Right renal cortex interstitium (tissue), 3 donors: ENCODE measurements at regions not wholly inside any gene's neighbourhood (a gene's known extent, or its start where the extent isn't known, plus 50 kb on each side); places are given as distances from the start of the nearest gene placed in this dataset.

ENCODE experiments used
- DNase-seq, 3 donors: peaks; one replicate each; pipeline ENCODE4 v3.0.0-alpha.2; 2013; ENCODE audit warnings: low read depth in 3 of 3, low spot score in 2 of 3

DNA sequence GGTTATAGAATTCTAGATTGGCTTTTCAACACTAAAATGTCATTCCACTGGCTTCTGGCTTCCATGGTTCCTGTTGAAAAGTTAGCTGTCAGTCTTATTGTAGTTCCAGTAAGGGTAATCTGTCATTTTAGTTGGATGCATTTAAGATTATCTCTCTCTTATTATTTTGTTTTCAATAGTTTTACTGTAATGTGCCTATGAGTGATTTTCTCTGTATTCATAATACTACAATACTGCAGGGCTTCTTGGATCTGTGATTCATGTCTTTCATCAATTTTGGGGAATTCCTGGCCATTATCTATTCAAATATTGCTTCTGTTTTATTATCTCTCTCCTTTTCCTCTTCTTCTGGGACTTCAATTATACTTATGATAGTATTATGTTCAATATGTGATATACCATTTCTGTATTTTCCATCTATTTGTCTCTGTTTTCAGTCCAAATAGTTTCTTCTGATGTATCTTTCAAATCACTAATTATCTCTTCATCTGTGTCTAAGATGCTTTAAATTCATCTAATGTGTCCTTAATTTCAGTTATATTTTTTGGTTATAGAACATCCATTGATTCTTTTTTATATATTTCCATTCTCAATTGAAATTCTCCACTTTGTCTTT is 101.5 kb downstream of the KCTD15 start:
- no peak for DNase-seq

DNA sequence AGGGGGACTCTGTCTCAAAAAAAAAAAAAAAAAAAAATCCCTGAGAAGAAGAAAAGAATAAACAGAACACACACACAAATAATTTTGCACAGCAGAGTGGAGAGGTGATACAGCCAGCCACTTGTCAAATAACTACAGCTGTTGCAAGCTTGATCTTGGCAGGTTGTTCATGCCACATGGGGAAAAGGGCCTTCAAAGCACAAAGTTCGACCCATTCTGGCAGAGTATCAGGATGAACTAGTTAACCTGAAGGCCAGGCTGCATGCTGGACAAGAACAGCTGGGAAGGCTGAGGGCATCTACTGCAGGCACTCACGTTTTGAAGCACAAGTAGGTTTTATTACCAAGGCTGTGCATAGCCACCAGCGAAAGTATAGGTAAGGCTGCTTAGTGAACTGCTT is 104.1 kb downstream of the KCTD15 start:
- no peak for DNase-seq

DNA sequence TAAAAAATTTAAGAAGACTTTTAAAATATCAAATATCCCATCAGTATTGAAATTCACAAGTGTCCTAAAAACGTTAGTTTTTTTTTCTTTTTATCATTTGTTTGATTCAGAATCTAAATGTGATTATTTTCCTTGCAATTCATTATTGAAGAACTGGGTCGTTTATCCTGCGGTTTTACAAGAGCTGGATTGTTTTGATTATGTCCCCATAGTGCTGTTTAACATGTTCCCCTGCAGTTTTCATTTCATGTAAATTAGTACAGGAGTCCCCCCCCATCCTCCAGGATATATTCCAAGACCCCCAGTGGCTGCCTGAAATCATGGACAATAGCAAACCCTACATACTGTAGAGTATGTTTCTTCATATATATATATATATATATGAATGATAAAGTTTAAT is 105.7 kb downstream of the KCTD15 start:
- no peak for DNase-seq

DNA sequence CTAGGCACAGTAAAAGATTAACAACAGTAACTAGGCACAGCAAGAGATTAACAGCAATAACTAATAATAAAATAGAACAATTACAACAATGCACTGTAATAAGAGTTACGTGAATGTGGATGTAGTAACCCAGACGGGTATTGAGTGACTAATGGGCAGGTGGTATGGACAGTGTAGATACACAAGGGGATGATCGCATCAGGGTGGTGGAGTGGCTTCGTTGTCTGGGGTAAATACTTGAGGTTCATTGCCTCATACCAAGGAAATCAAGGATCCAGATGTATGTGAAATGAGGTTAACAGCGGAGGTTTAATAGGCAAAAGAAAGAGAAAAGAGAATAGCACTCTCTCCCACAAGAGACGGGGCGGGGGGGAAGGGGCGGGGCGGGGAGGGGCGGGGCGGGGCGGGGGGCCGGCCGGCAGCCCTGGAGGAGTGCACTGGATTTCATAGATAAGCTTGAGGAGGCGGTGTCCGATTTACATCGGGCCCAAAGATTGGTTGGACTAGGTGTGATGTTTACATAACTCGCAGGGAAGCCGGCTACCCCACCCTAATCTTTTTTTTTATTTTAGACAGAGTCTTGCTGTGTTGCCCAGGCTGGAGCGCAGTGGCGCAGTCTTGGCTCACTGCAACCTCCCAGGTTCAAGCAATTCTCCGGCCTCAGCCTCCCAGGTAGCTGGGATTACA is 106.3 kb downstream of the KCTD15 start:
- no peak for DNase-seq

DNA sequence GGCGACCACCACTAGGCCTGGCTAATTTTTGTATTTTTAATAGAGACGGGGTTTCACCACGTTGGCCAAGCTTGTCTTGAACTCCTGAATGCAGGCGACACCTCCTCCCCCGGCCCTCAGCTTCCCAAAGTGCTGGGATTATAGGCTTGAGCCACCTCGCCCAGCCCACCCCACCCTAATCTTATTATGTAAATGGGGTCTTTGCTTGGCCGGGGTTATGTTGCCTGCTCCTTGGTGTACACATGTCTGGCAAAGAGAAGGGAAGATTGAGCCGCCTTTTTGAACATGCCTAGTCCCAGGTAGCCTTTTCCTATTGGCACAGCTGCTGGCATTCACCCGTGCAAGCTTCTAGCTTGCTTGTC is 106.8 kb downstream of the KCTD15 start:
- no peak for DNase-seq

DNA sequence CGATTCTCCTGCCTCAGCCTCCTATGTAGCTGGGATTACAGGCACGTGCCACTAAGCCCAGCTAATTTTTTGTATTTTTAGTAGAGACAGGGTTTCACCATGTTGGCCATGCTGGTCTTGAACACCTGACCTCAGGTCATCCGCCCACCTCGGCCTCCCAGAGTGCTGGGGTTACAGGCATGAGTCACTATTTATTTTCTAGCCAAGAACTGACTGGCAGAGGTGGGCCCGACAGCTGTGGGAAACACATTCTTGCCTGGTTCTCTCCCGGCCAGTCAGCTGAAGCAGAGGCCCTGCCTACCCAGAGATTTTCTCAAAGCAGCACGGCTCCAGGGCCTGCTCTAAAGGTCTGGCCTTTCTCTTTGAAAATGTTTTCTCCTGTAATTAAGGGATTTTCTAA is 108.0 kb downstream of the KCTD15 start:
- DNase-seq: no peak

DNA sequence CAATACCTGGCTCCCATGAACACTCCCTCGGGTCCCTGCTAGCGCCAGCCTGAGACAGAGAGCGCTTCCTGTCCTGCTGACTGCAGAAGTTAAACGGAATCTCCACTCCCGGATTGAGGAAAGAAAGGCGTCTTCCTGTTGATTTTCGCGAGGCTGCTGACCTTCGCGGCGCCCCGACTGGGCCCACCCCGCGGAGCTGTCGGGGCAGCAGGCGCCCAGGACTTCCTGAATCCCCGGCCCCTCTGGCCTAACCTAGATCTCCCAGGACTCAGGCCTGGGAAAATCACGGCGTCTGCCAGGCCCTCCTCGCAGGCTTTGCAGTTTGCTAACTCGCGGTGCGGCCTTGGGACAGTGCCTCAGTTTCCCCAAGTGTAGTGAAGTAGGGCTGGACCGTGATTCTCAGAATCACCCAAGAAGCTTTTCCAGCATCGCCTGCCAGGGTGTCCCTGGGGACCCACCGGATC is 108.8 kb downstream of the KCTD15 start:
- DNase-seq: no peak

DNA sequence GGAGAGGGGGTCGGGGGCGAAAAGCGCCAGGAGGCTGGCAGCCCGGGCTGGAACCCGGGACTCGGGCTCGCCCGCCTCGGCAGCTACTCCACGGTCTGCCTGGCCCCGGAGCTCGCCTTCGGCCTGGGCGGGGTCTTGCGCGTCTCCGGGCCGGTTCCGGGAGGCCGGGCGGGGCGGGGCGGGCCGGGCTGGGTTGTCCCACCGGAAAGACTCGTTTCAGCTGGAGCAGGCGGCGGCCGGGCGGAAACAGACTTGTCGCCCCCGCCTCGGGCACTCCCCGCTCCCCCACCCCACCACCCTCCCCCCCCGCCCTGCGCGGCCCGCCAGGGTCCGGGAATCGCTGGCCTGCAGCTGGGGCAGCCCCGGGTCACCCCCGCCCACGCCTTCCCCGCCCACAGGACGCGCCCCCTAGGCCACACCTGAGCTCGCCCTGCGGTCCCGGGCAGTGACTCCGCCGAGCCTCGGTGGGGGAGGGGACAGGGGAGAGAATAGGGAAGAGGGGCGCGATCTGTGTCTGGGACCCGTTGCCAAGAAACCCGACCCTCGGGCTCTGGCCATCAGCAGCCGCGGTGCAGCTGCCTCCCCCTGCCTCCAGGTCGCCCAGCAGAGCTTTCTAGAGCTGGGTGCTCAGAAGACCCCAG is 109.4 kb downstream of the KCTD15 start:
- no peak for DNase-seq

DNA sequence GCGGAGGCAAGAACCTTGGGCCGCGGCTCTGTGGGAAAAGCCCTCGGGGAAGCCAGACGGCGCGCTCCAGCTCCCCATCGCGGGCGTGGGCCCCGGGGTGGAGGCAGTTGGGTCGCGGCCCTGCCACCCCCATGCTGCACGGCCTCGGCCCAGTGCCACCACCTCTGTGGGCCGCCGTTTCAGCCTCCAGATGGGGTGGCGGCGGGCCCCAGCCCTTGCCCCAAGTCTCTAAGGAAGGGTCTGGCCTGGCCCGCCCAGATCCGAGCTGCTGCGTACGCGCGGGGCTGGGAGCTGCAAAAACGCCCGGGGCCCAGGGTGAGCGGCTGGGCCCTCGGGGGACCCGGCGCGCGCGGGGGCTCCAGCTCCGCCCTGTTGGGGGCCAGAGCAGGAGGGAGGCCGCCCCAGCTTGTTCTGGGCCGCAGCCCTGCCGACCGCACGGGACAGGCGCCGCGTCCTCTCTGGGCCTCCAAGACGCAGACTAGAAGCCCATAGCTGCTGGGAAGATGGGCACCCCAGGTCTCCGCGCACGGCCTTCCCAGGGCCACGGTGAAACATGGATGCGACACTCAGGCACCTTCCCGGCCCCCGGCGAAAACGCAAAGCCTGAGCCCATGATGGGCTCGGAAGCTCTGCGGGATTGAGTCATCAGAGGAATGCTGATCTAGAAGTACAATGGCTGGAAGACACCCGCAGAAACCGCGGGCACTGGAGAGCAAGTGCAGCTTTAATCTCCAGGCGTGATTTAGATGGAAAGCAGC is 110.1 kb downstream of the KCTD15 start:
- no peak for DNase-seq

DNA sequence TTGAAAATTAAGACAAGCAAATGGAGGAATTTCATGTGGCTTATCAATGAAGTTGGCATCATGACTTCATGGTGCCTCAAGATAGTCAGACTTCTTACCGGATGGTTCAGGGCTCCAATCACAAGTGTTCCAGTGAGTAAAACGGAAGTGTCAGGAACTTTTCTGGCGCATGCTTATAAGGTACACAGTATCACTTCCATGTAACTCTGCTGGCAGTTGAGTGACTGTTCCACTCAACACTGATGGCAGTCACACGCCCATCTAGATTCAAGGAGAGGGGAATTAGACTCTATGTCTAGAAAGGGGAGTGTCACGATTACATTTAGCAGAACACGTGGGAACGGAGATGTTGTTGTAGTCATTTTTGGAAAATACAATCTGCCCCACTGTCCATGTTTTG is 114.3 kb downstream of the KCTD15 start:
- DNase-seq: no peak

DNA sequence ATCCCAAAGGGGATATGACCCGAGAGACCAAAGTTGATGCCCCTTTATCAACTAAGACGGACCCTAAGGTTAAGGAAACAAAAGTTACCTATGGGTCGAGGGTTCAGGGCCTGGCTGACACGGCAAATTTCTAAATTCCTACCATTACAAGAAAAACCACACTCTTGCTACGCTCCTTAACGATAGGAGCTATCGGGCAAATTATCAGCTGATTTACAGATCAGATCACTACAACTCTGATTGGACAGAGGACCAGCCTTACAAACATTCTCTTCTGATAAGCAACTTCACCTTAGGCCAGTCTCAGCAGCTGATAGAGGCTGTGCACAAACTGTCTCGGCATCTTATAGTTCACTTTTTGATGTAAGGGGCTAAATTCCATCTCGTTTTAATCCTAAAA is 117.9 kb downstream of the KCTD15 start:
- DNase-seq: no peak

DNA sequence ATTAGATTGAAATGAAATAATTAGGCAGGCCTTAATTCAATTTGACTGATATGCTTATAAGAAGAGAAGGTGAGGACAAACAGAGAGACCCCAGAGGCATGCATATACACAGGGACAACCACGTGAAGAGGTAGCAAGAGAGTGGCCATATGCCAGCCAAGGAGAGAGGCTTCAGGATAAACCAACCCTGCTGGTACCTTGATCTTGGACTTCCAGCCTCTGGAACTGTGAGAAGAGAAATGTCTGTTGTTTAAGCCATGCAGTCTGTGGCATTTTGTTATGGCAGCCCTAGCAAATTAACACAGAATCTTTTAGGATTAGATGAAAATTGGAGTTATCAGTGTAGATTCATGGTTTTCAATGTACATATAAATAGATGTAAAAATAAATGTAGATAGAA is 120.1 kb downstream of the KCTD15 start:
- DNase-seq: no peak

DNA sequence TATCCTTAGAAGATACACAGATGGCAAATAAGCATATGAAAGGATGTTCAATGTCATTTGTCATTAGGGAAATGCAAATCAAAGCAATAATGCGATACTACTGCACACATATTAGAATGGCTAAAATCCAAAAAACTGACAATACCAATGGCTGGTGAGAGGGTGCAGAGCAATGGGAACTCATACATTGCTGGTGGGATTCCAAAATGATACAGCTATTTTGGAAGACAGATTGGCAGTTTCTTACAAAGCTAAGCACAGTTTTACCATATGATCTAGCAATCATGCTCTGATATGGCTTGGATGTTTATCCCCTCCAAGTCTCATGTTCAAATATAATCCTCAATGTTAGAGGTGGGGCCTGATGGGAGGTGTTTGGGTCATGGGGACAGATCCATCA is 122.6 kb downstream of the KCTD15 start:
- DNase-seq: no peak

DNA sequence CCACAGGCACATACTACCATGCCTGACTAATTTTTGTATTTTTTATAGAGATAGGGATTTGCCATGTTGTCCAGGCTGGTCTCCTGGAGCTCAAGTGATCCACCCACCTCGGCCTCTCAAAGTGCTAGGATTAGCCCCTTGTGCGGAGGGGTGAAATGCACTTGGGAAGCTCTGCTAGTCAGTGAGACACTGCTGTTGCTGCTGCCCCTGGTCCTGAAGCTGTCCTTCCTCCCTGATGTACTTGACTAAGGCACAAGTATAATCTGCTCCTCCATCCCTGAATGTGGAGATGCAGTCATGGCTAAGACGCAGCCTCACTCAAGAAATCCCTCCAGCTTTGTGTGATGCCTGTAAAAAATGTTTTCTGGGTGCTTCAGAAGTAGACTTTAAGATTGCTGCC is 124.5 kb downstream of the KCTD15 start:
- no peak for DNase-seq

DNA sequence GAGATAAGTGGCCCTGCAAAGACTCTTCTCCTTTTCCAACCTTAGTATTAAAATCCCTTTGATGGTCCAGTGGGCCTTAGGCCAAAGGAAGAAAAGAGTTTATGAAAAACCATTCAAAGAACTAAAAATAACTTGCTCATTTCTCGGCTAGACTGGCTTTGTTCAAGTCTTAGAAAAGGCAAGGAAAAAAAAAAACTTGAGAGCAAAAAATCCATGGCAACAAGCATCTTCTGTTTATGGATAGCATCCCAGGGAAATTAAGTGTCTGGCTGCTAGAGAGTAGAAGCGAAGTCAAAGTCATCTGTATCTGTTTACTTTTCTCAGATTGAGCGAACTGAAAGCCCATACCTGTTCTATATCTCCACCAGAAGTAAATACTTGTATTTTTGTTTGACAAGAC is 129.6 kb downstream of the KCTD15 start:
- DNase-seq: no peak

DNA sequence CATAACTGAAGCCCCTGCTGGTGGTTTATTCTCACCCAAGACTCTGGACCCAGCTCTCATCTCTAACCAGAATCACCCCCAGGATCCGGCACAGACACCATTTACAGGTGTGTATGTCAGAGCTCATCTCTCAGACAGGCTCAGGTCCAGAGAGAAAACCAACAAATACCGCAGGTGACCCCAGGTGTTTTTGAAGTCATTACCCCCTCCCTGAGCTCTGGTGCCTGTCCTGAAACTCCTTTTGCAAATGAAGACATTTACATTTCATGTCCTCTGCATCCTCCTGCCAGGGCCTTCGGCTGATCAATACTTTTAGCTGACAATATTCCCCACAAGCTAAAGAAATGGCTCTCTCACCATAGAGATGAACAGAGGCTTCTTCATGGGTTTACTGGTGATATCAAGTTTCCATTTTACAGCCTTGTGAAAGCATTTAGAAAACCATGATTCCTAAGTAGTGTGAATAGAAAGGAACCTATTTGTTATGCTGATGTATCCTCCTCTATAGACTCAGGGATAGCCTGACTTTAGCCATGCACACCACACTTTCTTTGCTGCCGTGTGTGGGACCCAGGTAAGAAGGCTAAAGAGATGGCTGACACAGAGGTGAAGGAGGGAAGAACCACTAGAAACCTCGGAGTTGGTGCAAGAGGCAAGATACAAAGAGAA is 131.3 kb downstream of the KCTD15 start:
- no peak for DNase-seq

DNA sequence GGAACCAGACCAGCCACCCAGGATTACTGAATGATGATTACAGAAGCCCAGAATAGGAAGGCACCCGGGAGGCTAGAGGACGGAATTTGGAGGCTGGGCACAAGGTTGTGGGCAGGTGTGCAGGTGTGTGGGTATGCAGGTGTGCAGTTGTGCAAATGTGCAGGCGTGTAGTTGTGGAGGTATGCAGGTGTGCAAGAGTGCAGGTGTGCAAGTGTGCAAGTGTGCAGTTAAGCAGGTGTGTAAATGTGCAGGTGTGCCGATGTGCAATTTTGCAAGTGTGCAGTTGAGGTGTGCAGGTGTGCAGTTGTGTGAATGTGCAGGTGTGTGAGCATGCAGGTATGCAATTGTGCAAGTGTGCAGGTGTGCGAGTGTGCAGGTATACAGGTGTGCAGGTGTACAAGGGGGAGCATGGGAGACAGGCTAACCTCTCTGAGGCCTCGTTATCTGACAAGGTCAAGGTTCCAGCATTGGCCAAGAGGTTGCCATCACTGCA is 131.8 kb downstream of the KCTD15 start:
- DNase-seq: no peak

DNA sequence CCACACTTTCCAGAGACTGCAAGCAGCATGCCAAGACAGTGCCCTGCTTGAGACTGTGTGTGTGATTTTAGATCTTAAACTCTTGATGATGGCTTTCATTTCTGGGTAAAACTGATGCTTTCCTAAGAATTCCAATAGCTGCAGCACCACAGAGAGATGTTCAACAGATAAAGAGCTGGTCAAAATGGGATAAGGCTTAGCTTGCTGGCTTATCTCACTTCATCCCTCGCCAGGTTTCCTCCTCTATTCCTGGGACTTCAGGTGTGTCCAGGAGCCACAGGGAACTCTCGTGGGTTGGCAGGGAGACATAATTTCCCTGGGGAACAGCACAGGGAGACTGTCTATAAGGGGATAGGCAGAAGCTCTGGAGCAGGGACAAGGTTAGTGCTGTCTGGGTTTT is 137.3 kb downstream of the KCTD15 start:
- no peak for DNase-seq

DNA sequence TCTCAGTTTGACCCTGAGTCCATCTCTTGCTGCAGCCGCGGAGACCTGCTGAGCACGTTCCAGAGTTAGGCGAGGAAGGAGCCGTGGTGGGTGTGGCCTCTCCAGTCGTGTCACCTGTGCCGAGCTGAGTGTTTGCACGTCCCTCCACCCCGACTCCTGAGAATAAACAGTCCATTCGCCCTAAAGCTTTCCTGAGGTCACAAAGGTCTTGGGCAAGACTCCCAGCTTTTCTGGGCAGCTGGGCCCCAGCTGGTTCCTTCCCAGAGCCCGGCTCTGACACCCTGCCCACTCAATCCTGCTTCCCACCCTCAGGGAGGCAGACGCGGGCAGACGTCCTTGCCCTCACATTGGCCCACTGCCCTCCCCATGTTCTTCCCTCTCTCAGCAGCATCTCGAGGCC is 142.2 kb downstream of the KCTD15 start:
- no peak for DNase-seq

DNA sequence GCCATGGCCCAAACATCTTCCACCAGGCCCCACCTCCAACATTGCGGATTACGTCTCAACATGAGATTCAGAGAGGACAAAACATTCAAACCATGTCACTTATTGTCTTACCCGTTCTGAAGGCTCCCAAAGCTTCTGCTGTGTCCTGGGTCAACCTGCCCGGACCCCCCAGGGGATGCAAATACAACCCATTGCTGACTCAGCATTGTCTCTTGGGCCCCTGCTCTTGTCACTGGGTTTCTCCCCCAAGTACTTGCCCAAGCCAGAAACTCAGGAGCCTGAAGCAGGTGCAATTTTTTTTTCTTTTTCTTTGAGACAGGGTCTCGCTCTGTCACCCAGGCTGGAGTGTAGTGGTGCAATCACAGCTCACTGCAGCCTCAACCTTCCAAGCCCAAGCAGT is 144.5 kb downstream of the KCTD15 start:
- DNase-seq: no peak
